ENCODE measurements at regions not wholly inside any gene's neighbourhood (a gene's known extent, or its start where the extent isn't known, plus 50 kb on each side); places are given as distances from the start of the nearest gene placed in this dataset.

DNA sequence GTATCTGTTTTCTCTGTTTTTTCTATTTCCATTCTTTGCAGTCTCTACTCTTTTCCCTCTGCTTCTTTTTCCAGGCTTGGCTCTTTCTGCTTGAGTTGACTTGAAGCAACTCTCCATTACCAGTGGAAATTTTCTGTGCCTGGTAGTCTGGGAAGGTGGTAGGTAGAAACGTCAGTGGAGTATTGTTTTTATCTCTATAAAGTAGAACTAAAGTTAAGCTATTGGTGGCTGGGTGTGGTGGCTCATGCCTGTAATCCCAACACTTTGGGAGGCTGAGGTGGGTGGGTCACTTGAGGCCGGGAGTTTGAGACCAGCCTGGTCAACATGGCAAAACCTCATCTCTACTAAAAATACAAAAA, 438.1 kb upstream of the AR start:
- Histone ChIP-seq H3K9ac (ENCODE audit: insufficient read depth, low read length, poor library complexity, severe bottlenecking) (no peak overlapping the region), H3K4me2 (replicated peaks; ENCODE audit: extremely low read depth, low read length, poor library complexity, severe bottlenecking) (no peak overlapping the region), H3K79me2 (ENCODE audit: insufficient read depth, low read length) (no peaks in the 10 kb centered on the region), H3K4me3 (replicated peaks in 1 of 3; ENCODE audit: low read depth in 2 of 3, low read length in 3 of 3) (no peak overlapping the region), H4K20me1 (ENCODE audit: insufficient read depth, low read length) (no peaks in the 10 kb centered on the region), H3K4me1 (ENCODE audit: control insufficient read depth in 1 of 2, insufficient read depth in 2 of 2, low read length in 2 of 2) (no peaks in the 10 kb centered on the region), H3K27ac (ENCODE audit: low read depth in 1 of 2, low read length in 2 of 2) (no peak overlapping the region), H2AFZ (ENCODE audit: insufficient read depth, low read depth, low read length, poor library complexity, severe bottlenecking) (no peak overlapping the region), H3K36me3 (replicated peaks in 1 of 2; ENCODE audit: control insufficient read depth in 1 of 2, insufficient read depth in 2 of 2, low read length in 2 of 2) (no peaks in the 10 kb centered on the region), H3K9me3 (replicated peaks in 1 of 2; ENCODE audit: control insufficient read depth in 1 of 2, insufficient read depth in 1 of 2, low read length in 2 of 2) (no peaks in the 10 kb centered on the region), H3K27me3 (ENCODE audit: control insufficient read depth in 2 of 2, insufficient read depth in 2 of 2, low read length in 2 of 2) (no peaks in the 10 kb centered on the region)
- no peaks in the 10 kb centered on the region for H3K4me1 Mint-ChIP-seq
- WGBS (ENCODE audit: insufficient coverage) = no CpG with 5 or more reads among the region's 2 CpGs
- no peaks in the 10 kb centered on the region for H3K36me3 Mint-ChIP-seq
- no peak overlapping the region for H3K4me3 Mint-ChIP-seq
- H3K27ac Mint-ChIP-seq = no peak overlapping the region
- TF ChIP-seq, protein P1, sequence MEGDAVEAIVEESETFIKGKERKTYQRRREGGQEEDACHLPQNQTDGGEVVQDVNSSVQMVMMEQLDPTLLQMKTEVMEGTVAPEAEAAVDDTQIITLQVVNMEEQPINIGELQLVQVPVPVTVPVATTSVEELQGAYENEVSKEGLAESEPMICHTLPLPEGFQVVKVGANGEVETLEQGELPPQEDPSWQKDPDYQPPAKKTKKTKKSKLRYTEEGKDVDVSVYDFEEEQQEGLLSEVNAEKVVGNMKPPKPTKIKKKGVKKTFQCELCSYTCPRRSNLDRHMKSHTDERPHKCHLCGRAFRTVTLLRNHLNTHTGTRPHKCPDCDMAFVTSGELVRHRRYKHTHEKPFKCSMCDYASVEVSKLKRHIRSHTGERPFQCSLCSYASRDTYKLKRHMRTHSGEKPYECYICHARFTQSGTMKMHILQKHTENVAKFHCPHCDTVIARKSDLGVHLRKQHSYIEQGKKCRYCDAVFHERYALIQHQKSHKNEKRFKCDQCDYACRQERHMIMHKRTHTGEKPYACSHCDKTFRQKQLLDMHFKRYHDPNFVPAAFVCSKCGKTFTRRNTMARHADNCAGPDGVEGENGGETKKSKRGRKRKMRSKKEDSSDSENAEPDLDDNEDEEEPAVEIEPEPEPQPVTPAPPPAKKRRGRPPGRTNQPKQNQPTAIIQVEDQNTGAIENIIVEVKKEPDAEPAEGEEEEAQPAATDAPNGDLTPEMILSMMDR (IDR thresholded peaks at IDR 0.05) = no peak
- intact Hi-C loops (cut with micrococcal nuclease) = no loop called here
- DNase-seq = no peak
- H3K9me3 Mint-ChIP-seq = peaks cover 0 to 4% (median 2%) of the 10 kb centered on the region in 7 donors
- peaks cover 0 to 9% (median 1%) of the 10 kb centered on the region in 3 donors for H3K27me3 Mint-ChIP-seq (ENCODE audit: low read depth in 3 of 3)

- Mint-ChIP-seq H3K4me1 (no peaks in the 10 kb centered on the region), H3K4me3 (no peak overlapping the region), H3K9me3 (peaks cover 0 to 4% (median 2%) of the 10 kb centered on the region in 7 donors), H3K27ac (no peak overlapping the region), H3K36me3 (no peaks in the 10 kb centered on the region), H3K27me3 (ENCODE audit: low read depth in 3 of 3) (peaks cover 0 to 9% (median 1%) of the 10 kb centered on the region in 3 donors)
- Histone ChIP-seq H3K4me2 (replicated peaks; ENCODE audit: extremely low read depth, low read length, poor library complexity, severe bottlenecking) (no peak overlapping the region), H4K20me1 (ENCODE audit: insufficient read depth, low read length) (no peaks in the 10 kb centered on the region), H3K79me2 (ENCODE audit: insufficient read depth, low read length) (no peaks in the 10 kb centered on the region), H3K9me3 (replicated peaks in 1 of 2; ENCODE audit: control insufficient read depth in 1 of 2, insufficient read depth in 1 of 2, low read length in 2 of 2) (no peaks in the 10 kb centered on the region), H3K27ac (ENCODE audit: low read depth in 1 of 2, low read length in 2 of 2) (no peak overlapping the region), H2AFZ (ENCODE audit: insufficient read depth, low read depth, low read length, poor library complexity, severe bottlenecking) (no peak overlapping the region), H3K27me3 (ENCODE audit: control insufficient read depth in 2 of 2, insufficient read depth in 2 of 2, low read length in 2 of 2) (no peaks in the 10 kb centered on the region), H3K4me1 (ENCODE audit: control insufficient read depth in 1 of 2, insufficient read depth in 2 of 2, low read length in 2 of 2) (no peaks in the 10 kb centered on the region), H3K36me3 (replicated peaks in 1 of 2; ENCODE audit: control insufficient read depth in 1 of 2, insufficient read depth in 2 of 2, low read length in 2 of 2) (no peaks in the 10 kb centered on the region), H3K4me3 (replicated peaks in 1 of 3; ENCODE audit: low read depth in 2 of 3, low read length in 3 of 3) (no peak overlapping the region), H3K9ac (ENCODE audit: insufficient read depth, low read length, poor library complexity, severe bottlenecking) (no peak overlapping the region)
- WGBS (ENCODE audit: insufficient coverage) = 100% methylated on average over 3 of the region's 6 CpGs
- intact Hi-C loops (cut with micrococcal nuclease) = no loop called here
- DNase-seq = no peak
- TF ChIP-seq, protein P1 (IDR thresholded peaks at IDR 0.05) = no peak
Measured at GRCh38 chrX:67104982-67105757, 438.7 kb upstream of the AR start.

Measured in CD14-positive monocyte (primary cell).